ENCODE measurements at regions not wholly inside any gene's neighbourhood (a gene's known extent, or its start where the extent isn't known, plus 50 kb on each side); places are given as distances from the start of the nearest gene placed in this dataset.

- Histone ChIP-seq H3K23me2 (ENCODE audit: insufficient read length, low read depth, low read length, poor library complexity, severe bottlenecking) (peaks cover 2% of the 10 kb centered on the region), H2BK120ac (ENCODE audit: low read depth, low read length, poor library complexity, severe bottlenecking) (no peak overlapping the region), H4K5ac (ENCODE audit: insufficient read length, low read depth, low read length) (no peak overlapping the region), H2BK12ac (ENCODE audit: insufficient read length, low read depth, low read length) (no peak overlapping the region), H2BK20ac (ENCODE audit: low read depth, low read length, poor library complexity, severe bottlenecking) (no peak overlapping the region), H3K27me3 (ENCODE audit: insufficient read depth, low read length) (no peaks in the 10 kb centered on the region), H3K27ac (ENCODE audit: insufficient read length, low read depth, low read length) (no peak overlapping the region), H4K91ac (ENCODE audit: insufficient read length, low read depth, low read length) (no peak overlapping the region), H2BK15ac (ENCODE audit: low read depth, low read length) (no peak overlapping the region), H3K4me1 (ENCODE audit: insufficient read depth, low read length) (peaks cover 2% of the 10 kb centered on the region; the same call in 1 of the 2 replicates), H2AFZ (ENCODE audit: low read length) (no peak overlapping the region), H3K9ac (ENCODE audit: extremely low read depth, insufficient read length, low read length) (no peak overlapping the region), H3K79me2 (ENCODE audit: insufficient read depth, low read length) (no peaks in the 10 kb centered on the region; the same call in 1 of the 2 replicates), H3K9me3 (ENCODE audit: control insufficient read depth, low read depth, low read length) (no peaks in the 10 kb centered on the region), H3K4ac (ENCODE audit: low read depth, low read length) (no peak overlapping the region), H2AK5ac (ENCODE audit: insufficient read length, low read length) (no peak overlapping the region), H4K8ac (replicated peaks; ENCODE audit: insufficient read length, low read depth, low read length) (no peak overlapping the region), H3K79me1 (ENCODE audit: insufficient read depth, low read depth, low read length, poor library complexity, severe bottlenecking) (no peaks in the 10 kb centered on the region), H3K18ac (ENCODE audit: insufficient read length, low read depth, low read length) (no peak overlapping the region), H3K23ac (ENCODE audit: insufficient read length, low read depth, low read length) (no peak overlapping the region), H3K56ac (ENCODE audit: insufficient read length, low read depth, low read length) (no peak overlapping the region), H2BK5ac (ENCODE audit: insufficient read length, low read length) (no peak overlapping the region), H3K4me2 (ENCODE audit: insufficient read depth, insufficient read length, low read length) (no peak overlapping the region), H4K20me1 (ENCODE audit: control insufficient read depth, insufficient read depth, insufficient read length) (no peaks in the 10 kb centered on the region), H3K14ac (ENCODE audit: insufficient read depth, low read length) (no peak overlapping the region), H3T11ph (ENCODE audit: low read length) (no peak overlapping the region)
- no peaks in the 10 kb centered on the region; a peak in 1 of 5 replicates for H3K9me3 Mint-ChIP-seq
- peaks cover 25 to 35% of the 10 kb centered on the region in 2 experiments for H3K4me1 Mint-ChIP-seq
- no peaks in the 10 kb centered on the region; the same call in 1 of the 2 replicates for H3K27me3 Mint-ChIP-seq (ENCODE audit: low read depth)
- no peak overlapping the region for H3K27ac Mint-ChIP-seq
- no CpG with 5 or more reads among the region's 3 CpGs for WGBS (ENCODE audit: extremely low coverage, insufficient read length, low lambda C conversion rate)
- no peak overlapping the region for H3K4me3 Mint-ChIP-seq
- no peak for DNase-seq
- H3K36me3 Mint-ChIP-seq (ENCODE audit: insufficient read depth in 1 of 3, low read depth in 3 of 3): no peaks in the 10 kb centered on the region
- no peak for TF ChIP-seq CTCF (conservative IDR thresholded peaks at IDR 0.05)
Observed at GRCh38 chr11:8805296-8805695, 105.7 kb upstream of the AKIP1 start.

Data from H9 (cell line).